Calu3 (cell line): ENCODE measurements at regions not wholly inside any gene's neighbourhood (a gene's known extent, or its start where the extent isn't known, plus 50 kb on each side); places are given as distances from the start of the nearest gene placed in this dataset.
"Not testable (repeated sequence)": the region's sequence is repeated elsewhere in the genome, so short reads cannot be mapped to it uniquely, and the experiment has no call there.

Experiments
- BruUV-seq: library from RNA; stranded (reverse); fragments of 400-500 nt; replicated peaks from 2 replicates; lab custom pipeline; 2021; lab: Mats Ljungman, UMichigan
- CTCF ChIA-PET: fragments of 300-600 bp; sonication (Branson Sonifier 250); formaldehyde crosslinking; loops from one replicate; lab custom pipeline; 2022; ENCODE audit warnings: antibody characterized with exemption; lab: Charles Lee
- DNase-seq: peaks from one replicate; pipeline ENCODE4 v3.0.0; 2022
- H3K27ac Mint-ChIP-seq: one replicate; pipeline ENCODE4 v1.8.0; 2022; ENCODE audit warnings: mixed read lengths; ENCODE audit not compliant: unreplicated experiment
- H3K27me3 Mint-ChIP-seq: one replicate; pipeline ENCODE4 v1.8.0; 2022; ENCODE audit warnings: mixed read lengths; ENCODE audit not compliant: unreplicated experiment
- H3K36me3 Mint-ChIP-seq: one replicate; pipeline ENCODE4 v1.8.0; 2022; ENCODE audit warnings: mild to moderate bottlenecking, moderate library complexity, mixed read lengths; ENCODE audit not compliant: insufficient read depth, unreplicated experiment
- H3K4me1 Mint-ChIP-seq: one replicate; pipeline ENCODE4 v1.8.0; 2022; ENCODE audit warnings: mild to moderate bottlenecking, low read depth, mixed read lengths; ENCODE audit not compliant: unreplicated experiment
- H3K4me3 Mint-ChIP-seq: one replicate; pipeline ENCODE4 v1.8.0; 2022; ENCODE audit warnings: mild to moderate bottlenecking, low read depth, moderate library complexity, mixed read lengths; ENCODE audit not compliant: unreplicated experiment
- H3K9me3 Mint-ChIP-seq: one replicate; pipeline ENCODE4 v1.8.0; 2022; ENCODE audit warnings: low read depth, mixed read lengths; ENCODE audit not compliant: unreplicated experiment
- intact Hi-C: fragments of 100-400 bp; cut with micrococcal nuclease; formaldehyde crosslinking; loops from one replicate; pipeline ENCODE4 v1.10.0; 2022; ENCODE audit not compliant: unreplicated experiment
- TF ChIP-seq, protein P1 (sequence below): fragments of 200-600 bp; IDR thresholded peaks from one replicate; pipeline ENCODE4 v1.8.0; 2022; ENCODE audit warnings: antibody characterized with exemption; ENCODE audit not compliant: unreplicated experiment

DNA sequence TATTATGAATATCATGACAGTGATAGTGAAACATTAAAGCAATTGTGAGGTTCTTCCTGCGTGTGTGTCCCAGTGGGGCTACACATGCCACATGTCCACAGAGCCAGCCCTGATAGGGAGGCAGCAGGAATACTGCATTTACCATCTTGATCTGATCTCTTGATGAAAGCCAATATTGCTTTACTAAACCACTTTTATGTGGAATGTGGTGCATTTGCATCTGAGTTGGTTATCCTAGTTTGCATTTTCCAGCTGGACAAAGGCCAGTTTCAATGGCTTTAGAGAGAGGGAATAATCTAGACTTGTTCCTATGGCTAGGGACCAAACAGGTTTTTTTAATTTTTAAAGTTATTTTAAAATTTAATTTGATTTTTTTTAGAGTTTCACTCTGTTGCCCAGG, 216.3 kb upstream of the FERMT1 start:
- no peaks in the 10 kb centered on the region for H3K9me3 Mint-ChIP-seq
- H3K27ac Mint-ChIP-seq = no peak overlapping the region
- CTCF ChIA-PET = no interaction called here
- intact Hi-C loops = no loop called here
- H3K4me3 Mint-ChIP-seq = no peak overlapping the region
- TF ChIP-seq, protein P1, sequence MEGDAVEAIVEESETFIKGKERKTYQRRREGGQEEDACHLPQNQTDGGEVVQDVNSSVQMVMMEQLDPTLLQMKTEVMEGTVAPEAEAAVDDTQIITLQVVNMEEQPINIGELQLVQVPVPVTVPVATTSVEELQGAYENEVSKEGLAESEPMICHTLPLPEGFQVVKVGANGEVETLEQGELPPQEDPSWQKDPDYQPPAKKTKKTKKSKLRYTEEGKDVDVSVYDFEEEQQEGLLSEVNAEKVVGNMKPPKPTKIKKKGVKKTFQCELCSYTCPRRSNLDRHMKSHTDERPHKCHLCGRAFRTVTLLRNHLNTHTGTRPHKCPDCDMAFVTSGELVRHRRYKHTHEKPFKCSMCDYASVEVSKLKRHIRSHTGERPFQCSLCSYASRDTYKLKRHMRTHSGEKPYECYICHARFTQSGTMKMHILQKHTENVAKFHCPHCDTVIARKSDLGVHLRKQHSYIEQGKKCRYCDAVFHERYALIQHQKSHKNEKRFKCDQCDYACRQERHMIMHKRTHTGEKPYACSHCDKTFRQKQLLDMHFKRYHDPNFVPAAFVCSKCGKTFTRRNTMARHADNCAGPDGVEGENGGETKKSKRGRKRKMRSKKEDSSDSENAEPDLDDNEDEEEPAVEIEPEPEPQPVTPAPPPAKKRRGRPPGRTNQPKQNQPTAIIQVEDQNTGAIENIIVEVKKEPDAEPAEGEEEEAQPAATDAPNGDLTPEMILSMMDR = no peak
- DNase-seq = no peak
- no peaks in the 10 kb centered on the region for H3K27me3 Mint-ChIP-seq
- BruUV-seq = no TSS peak
- no peaks in the 10 kb centered on the region for H3K36me3 Mint-ChIP-seq
- no peaks in the 10 kb centered on the region for H3K4me1 Mint-ChIP-seq

DNA sequence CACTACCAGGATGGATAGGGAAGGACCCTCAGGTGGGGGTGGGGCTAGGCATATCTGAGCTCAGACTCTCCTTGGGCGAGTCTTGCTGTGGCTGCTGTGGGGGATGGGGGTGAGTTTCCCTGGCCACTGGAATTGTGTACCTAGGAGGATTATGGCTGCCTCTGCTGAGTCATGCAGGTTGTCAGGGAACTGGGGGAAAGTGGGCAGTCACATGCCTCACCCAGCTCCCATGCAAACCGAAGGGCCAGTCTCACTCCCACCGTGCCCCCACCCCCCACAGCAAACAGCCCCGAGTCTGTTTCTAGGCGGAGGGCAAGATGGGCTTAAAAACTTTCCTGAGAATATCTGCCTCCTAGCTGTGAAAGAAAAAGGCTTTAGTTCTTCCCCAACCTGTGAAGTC, 210.3 kb upstream of the FERMT1 start:
- peaks cover 17% of the 10 kb centered on the region for H3K27me3 Mint-ChIP-seq
- no peaks in the 10 kb centered on the region for H3K4me1 Mint-ChIP-seq
- no peak overlapping the region for H3K4me3 Mint-ChIP-seq
- TF ChIP-seq, protein P1 = no peak
- H3K9me3 Mint-ChIP-seq = peaks cover 2% of the 10 kb centered on the region
- no peak for DNase-seq
- H3K36me3 Mint-ChIP-seq = no peaks in the 10 kb centered on the region
- intact Hi-C loops = no loop called here
- BruUV-seq = no TSS peak
- H3K27ac Mint-ChIP-seq = no peak overlapping the region
- CTCF ChIA-PET = no interaction called here

DNA sequence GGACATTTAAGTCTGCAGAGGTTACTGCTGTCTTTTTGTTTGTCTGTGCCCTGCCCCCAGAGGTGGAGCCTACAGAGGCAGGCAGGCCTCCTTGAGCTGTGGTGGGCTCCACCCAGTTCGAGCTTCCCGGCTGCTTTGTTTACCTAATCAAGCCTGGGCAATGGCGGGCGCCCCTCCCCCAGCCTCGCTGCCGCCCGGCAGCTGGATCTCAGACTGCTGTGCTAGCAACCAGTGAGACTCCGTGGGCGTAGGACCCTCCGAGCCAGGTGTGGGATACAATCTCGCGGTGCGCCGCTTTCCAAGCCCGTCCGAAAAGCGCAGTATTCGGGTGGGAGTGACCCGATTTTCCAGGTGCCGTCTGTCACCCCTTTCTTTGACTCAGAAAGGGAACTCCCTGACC, 198.4 kb upstream of the FERMT1 start:
- DNase-seq, BruUV-seq, H3K36me3 Mint-ChIP-seq, CTCF ChIA-PET, H3K27ac Mint-ChIP-seq, H3K27me3 Mint-ChIP-seq, H3K9me3 Mint-ChIP-seq, H3K4me1 Mint-ChIP-seq, intact Hi-C loops, H3K4me3 Mint-ChIP-seq: not testable (repeated sequence)

DNA sequence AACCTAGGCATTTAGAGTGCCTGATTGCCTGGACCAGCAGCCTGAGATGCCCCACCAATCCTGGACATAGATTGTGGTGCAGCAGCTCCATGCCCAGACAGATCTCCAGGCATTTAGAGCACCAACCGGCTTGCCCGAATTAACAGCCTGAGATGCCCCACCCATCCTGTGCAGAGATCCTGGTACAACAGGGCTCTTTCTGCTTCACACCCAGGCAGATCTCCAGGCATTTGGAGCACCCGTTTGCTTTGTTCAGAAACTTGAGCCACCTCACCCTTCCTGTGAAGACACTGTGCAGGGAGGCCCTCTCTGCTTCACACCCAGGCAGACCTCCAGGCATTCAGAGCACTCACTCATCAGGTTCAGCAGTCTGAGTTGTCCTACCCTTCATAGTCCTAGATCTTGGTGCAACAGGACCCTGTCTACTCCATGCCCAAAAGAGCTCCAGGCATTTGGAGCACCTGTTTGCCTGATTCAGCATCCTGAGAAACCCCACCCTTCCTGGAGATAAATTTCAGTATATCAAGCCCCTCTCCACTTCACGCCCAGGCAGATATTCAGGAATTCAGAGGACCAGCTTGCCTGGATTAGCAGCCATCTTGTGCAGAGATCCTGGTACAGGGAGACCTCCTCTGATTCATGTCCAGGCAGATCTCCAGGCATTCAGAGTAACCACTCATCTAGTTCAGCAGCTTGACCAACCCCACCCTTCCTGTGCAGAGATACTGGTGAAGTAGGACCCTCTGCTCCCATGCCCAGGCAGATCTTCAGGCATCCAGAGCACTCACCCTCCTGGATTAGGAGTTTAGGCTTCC, 189.2 kb upstream of the FERMT1 start:
- TF ChIP-seq, protein P1 = no peak
- Mint-ChIP-seq H3K27me3 (peaks cover 23% of the 10 kb centered on the region), H3K4me1 (no peaks in the 10 kb centered on the region), H3K27ac (no peak overlapping the region), H3K36me3 (no peaks in the 10 kb centered on the region), H3K9me3 (no peaks in the 10 kb centered on the region), H3K4me3 (no peak overlapping the region)
- no peak for DNase-seq
- BruUV-seq = no TSS peak
- CTCF ChIA-PET = no interaction called here
- intact Hi-C loops = no loop called here

DNA sequence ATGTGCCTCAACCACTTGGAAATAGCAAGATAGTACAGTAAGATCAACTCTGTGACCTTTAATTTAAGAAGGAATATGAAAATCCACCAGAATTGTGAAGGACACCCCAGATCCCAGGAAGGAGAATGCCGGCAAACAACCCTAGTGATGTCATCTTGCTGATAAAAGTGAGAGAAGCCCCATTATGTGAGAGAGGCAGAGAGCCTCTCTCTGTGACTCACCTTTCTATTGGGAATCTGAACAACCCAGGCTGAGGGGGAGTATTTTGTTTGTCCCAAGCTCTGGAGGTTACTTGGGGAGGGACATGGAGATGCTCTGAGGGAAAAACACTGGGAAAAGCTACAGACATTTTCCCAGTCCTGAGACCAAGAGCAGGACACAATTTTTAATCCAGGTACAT, 188.3 kb upstream of the FERMT1 start:
- Mint-ChIP-seq H3K27ac (no peak overlapping the region), H3K4me3 (no peak overlapping the region), H3K27me3 (peaks cover 32% of the 10 kb centered on the region), H3K4me1 (no peaks in the 10 kb centered on the region), H3K9me3 (no peaks in the 10 kb centered on the region), H3K36me3 (no peaks in the 10 kb centered on the region)
- TF ChIP-seq, protein P1 = no peak
- DNase-seq = no peak
- no TSS peak for BruUV-seq
- intact Hi-C loops = no loop called here
- CTCF ChIA-PET = interaction anchor here (0.6 kb wide), 1 partner anchor 39 kb away, joined by 3 read pairs; no protein-coding TSS in a partner anchor
